Liver (tissue), 8 donors: ENCODE measurements at regions not wholly inside any gene's neighbourhood (a gene's known extent, or its start where the extent isn't known, plus 50 kb on each side); places are given as distances from the start of the nearest gene placed in this dataset.

Source experiments
- DNase-seq: peaks from one replicate; pipeline ENCODE4 v3.0.0-alpha.2; 2017; ENCODE audit warnings: low spot score
- H3K27ac ChIP-seq, 2 donors: one replicate each; pipeline ENCODE4 v1.7.0; 2013; ENCODE audit warnings: inconsistent platforms in 2 of 2, low read length in 2 of 2, control low read depth in 1 of 2, low read depth in 1 of 2, mild to moderate bottlenecking in 1 of 2
- H3K27me3 ChIP-seq, 4 donors: one replicate each; pipeline versions ENCODE4 v1.6.1 to v1.7.0; 2013; ENCODE audit warnings: low read length in 3 of 4, inconsistent platforms in 1 of 4, mild to moderate bottlenecking in 1 of 4, moderate library complexity in 1 of 4; ENCODE audit not compliant: control insufficient read depth in 4 of 4, insufficient read depth in 4 of 4
- H3K36me3 ChIP-seq, 4 donors: one replicate each; pipeline versions ENCODE4 v1.6.1 to v1.7.0; 2013; ENCODE audit warnings: low read length in 3 of 4, mild to moderate bottlenecking in 3 of 4, low read depth in 1 of 4, moderate library complexity in 1 of 4; ENCODE audit not compliant: control insufficient read depth in 4 of 4, insufficient read depth in 3 of 4
- H3K4me1 ChIP-seq, 4 donors: one replicate each; pipeline versions ENCODE4 v1.6.1 to v1.7.0; 2013; ENCODE audit warnings: low read length in 3 of 4, mild to moderate bottlenecking in 3 of 4, moderate library complexity in 1 of 4; ENCODE audit not compliant: control insufficient read depth in 4 of 4, insufficient read depth in 4 of 4
- H3K4me3 ChIP-seq, 3 donors: one replicate each; pipeline versions ENCODE4 v1.6.1 to v1.7.0; 2013; ENCODE audit warnings: low read length in 3 of 3, control low read depth in 1 of 3, low read depth in 1 of 3, mild to moderate bottlenecking in 1 of 3
- H3K9ac ChIP-seq, 2 donors: one replicate each; pipeline ENCODE4 v1.7.0; 2013; ENCODE audit warnings: low read length in 2 of 2, mild to moderate bottlenecking in 2 of 2, moderate library complexity in 2 of 2, control low read depth in 1 of 2, low read depth in 1 of 2
- H3K9me3 ChIP-seq, 4 donors: one replicate each; pipeline versions ENCODE4 v1.6.1 to v1.7.0; 2013; ENCODE audit warnings: low read length in 3 of 4; ENCODE audit not compliant: control insufficient read depth in 4 of 4
- CTCF ChIP-seq: fragments of 150-350 bp; IDR thresholded peaks from 2 replicates; pipeline ENCODE4 v1.5.1; 2017; ENCODE audit warnings: improper control_type of control experiment, low read depth, low read length; ENCODE audit not compliant: missing input control
- EGR1 ChIP-seq, 2 donors: IDR thresholded peaks; 2 replicates each; pipeline ENCODE4 v1.6.1; 2016 to 2018; ENCODE audit warnings: antibody characterized with exemption in 2 of 2, low read depth in 2 of 2
- FOXA1 ChIP-seq: IDR thresholded peaks from 2 replicates; pipeline ENCODE4 v1.6.1; 2016; ENCODE audit warnings: antibody characterized with exemption
- FOXA2 ChIP-seq: IDR thresholded peaks from 2 replicates; pipeline ENCODE4 v1.6.1; 2016; ENCODE audit warnings: antibody characterized with exemption
- GABPA ChIP-seq, 2 donors: IDR thresholded peaks in 1 of 2; conservative IDR thresholded peaks in 1 of 2; 2 replicates each; pipeline ENCODE4 v1.6.1; 2016; ENCODE audit warnings: antibody characterized with exemption in 2 of 2, mild to moderate bottlenecking in 1 of 2, moderate library complexity in 1 of 2
- HNF4A ChIP-seq, 2 donors: conservative IDR thresholded peaks; 2 replicates each; pipeline ENCODE4 v1.6.1; 2016; ENCODE audit warnings: antibody characterized with exemption in 2 of 2, mild to moderate bottlenecking in 2 of 2
- HNF4G ChIP-seq: IDR thresholded peaks from 2 replicates; pipeline ENCODE4 v1.6.1; 2016; ENCODE audit warnings: antibody characterized with exemption
- NR2F2 ChIP-seq: IDR thresholded peaks from 2 replicates; pipeline ENCODE4 v1.6.1; 2016; ENCODE audit warnings: antibody characterized with exemption
- RAD21 ChIP-seq, 2 donors: IDR thresholded peaks; 2 replicates each; pipeline ENCODE4 v1.6.1; 2016; ENCODE audit warnings: antibody characterized with exemption in 2 of 2, mild to moderate bottlenecking in 2 of 2
- REST ChIP-seq: IDR thresholded peaks from 2 replicates; pipeline ENCODE4 v1.6.1; 2016; ENCODE audit warnings: antibody characterized with exemption, mild to moderate bottlenecking
- RXRA ChIP-seq, 2 donors: IDR thresholded peaks; 2 replicates each; pipeline ENCODE4 v1.6.1; 2017 to 2018; ENCODE audit warnings: antibody characterized with exemption in 2 of 2, mild to moderate bottlenecking in 1 of 2
- SP1 ChIP-seq: IDR thresholded peaks from 2 replicates; pipeline ENCODE4 v1.6.1; 2018; ENCODE audit warnings: antibody characterized with exemption, mild to moderate bottlenecking
- YY1 ChIP-seq: IDR thresholded peaks from 2 replicates; pipeline ENCODE4 v1.6.1; 2016; ENCODE audit warnings: antibody characterized with exemption, mild to moderate bottlenecking
- ZBTB33 ChIP-seq: IDR thresholded peaks from 2 replicates; pipeline ENCODE4 v1.6.1; 2016; ENCODE audit warnings: antibody characterized with exemption
- WGBS: extraction: QIAGEN DNeasy Blood & Tissue Kit; methylation state at CpG from one replicate; pipeline ENCODE4 v1.1.7; 2013; 5-methylcytosine and 5-hydroxymethylcytosine counted together
- TF ChIP-seq, protein P1 (sequence below): IDR thresholded peaks from 2 replicates; pipeline ENCODE4 v1.6.1; 2016; ENCODE audit warnings: antibody characterized with exemption
- TF ChIP-seq, protein P2 (sequence below): IDR thresholded peaks from 2 replicates; pipeline ENCODE4 v1.6.1; 2016; ENCODE audit warnings: antibody characterized with exemption
- donor health status: healthy.
- donor health status: healthy.
- donor health status: healthy.
- donor health status: healthy.
- donor health status: healthy.

- H3K9ac ChIP-seq, result no peak overlapping the region
- TF ChIP-seq NR2F2 (no peak), CTCF (no peak), EGR1 (IDR thresholded peaks at IDR 0.05; ENCODE audit: low read depth in 2 of 2) (no peak), ZBTB33 (no peak), HNF4G (no peak), REST (no peak), HNF4A (conservative IDR thresholded peaks at IDR 0.05) (no peak), YY1 (no peak), FOXA1 (no peak), SP1 (no peak), RXRA (IDR thresholded peaks at IDR 0.05) (no peak)
- TF ChIP-seq, protein P1, sequence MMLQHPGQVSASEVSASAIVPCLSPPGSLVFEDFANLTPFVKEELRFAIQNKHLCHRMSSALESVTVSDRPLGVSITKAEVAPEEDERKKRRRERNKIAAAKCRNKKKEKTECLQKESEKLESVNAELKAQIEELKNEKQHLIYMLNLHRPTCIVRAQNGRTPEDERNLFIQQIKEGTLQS, result no peak
- WGBS, result 65% methylated on average over 11 of the region's 11 CpGs
- no peaks in the 10 kb centered on the region for H3K36me3 ChIP-seq
- no peak for DNase-seq
- no peaks in the 10 kb centered on the region for H3K4me1 ChIP-seq
- peaks cover 0 to 2% (median 0%) of the 10 kb centered on the region in 4 donors for H3K27me3 ChIP-seq
- H3K27ac ChIP-seq, result no peak overlapping the region
- no peak overlapping the region for H3K4me3 ChIP-seq
- H3K9me3 ChIP-seq, result no peaks in the 10 kb centered on the region
Measured at GRCh38 chr21:18518054-18518481, 114.5 kb upstream of the TMPRSS15 start.

- H3K36me3 ChIP-seq, result no peaks in the 10 kb centered on the region
- WGBS, result 13% methylated on average over 2 of the region's 2 CpGs
- no peak overlapping the region for H3K4me3 ChIP-seq
- H3K27ac ChIP-seq, result no peak overlapping the region
- no peaks in the 10 kb centered on the region for H3K4me1 ChIP-seq
- no peak overlapping the region for H3K9ac ChIP-seq
- H3K27me3 ChIP-seq, result peaks cover 0 to 2% (median 0%) of the 10 kb centered on the region in 4 donors
- no peak for DNase-seq
- H3K9me3 ChIP-seq, result no peaks in the 10 kb centered on the region
- TF ChIP-seq, protein P2, sequence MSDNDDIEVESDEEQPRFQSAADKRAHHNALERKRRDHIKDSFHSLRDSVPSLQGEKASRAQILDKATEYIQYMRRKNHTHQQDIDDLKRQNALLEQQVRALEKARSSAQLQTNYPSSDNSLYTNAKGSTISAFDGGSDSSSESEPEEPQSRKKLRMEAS, result no peak
- no peak for TF ChIP-seq RAD21 (IDR thresholded peaks at IDR 0.05)
- no peak for TF ChIP-seq GABPA (IDR thresholded peaks at IDR 0.05 in 1 of 2, conservative IDR thresholded peaks at IDR 0.05 in 1 of 2)
- TF ChIP-seq NR2F2, result no peak
- TF ChIP-seq REST, result no peak
- no peak for TF ChIP-seq SP1
- TF ChIP-seq YY1, result no peak
- no peak for TF ChIP-seq FOXA2
- TF ChIP-seq ZBTB33, result no peak
Measured at GRCh38 chr21:18521204-18521603, 117.6 kb upstream of the TMPRSS15 start.
